DMS79 (cell line): ENCODE measurements at regions not wholly inside any gene's neighbourhood (a gene's known extent, or its start where the extent isn't known, plus 50 kb on each side); places are given as distances from the start of the nearest gene placed in this dataset.
"Not testable (repeated sequence)": the region's sequence is repeated elsewhere in the genome, so short reads cannot be mapped to it uniquely, and the experiment has no call there.

Experiments
- DNase-seq: peaks from one replicate; lab custom pipeline; 2025; lab: John Stamatoyannopoulos, UW

- no peak for DNase-seq
These were observed 545.7 kb downstream of the GATA3 start for GRCh38 chr10:8600192-8600591.

- no peak for DNase-seq
These were observed 548.3 kb downstream of the GATA3 start for GRCh38 chr10:8602821-8603220.

DNA sequence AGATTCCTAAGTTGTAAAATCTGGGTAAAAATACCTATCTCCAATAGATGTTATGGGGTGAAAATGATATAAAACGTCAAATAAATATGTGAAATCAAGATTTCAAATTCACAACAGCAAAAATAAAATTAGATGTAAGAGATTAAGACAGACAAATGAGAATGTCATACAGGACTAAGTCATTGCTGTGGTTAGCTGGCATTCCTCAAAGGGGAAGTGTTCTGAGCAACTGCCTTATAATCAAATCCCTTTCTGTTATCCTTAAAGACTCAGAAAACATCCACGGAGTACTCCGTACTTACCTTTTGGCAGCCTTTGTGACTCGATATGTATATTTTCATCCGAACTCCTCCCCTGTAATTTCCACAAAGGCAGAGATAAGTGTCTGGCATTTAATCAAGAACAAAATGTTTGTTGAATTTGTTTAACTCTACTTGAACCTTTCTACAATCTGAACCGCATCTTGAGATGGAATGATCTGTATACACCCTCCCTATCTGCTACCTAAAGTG, 559.6 kb downstream of the GATA3 start:
- DNase-seq = no peak

- no peak for DNase-seq
These were observed 560.6 kb downstream of the GATA3 start for GRCh38 chr10:8615118-8615517.

DNA sequence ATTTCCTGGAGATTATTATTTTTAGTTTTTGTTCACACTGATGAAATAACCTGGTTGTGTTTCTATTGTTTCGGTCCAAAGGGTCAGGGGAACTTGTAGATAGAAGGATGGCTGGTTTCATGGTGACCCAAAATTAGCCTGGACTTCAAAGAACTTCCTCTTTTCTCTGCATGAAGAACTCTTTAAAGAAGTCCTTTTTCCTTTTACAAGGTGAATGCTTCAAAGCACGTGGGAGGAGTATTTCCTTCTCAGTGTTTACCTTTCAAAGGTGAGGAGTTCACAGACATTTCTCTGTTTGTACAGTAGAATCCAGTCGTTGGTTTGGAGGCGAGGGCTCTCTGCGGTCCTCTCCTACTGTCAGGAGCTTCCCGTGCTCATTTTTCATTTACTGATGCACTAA, 561.7 kb downstream of the GATA3 start:
- no peak for DNase-seq

- DNase-seq = no peak
These were observed 563.3 kb downstream of the GATA3 start for GRCh38 chr10:8617792-8618191.

GRCh38 chr10:8618834-8619233, 564.3 kb downstream of the GATA3 start:
- no peak for DNase-seq

DNA sequence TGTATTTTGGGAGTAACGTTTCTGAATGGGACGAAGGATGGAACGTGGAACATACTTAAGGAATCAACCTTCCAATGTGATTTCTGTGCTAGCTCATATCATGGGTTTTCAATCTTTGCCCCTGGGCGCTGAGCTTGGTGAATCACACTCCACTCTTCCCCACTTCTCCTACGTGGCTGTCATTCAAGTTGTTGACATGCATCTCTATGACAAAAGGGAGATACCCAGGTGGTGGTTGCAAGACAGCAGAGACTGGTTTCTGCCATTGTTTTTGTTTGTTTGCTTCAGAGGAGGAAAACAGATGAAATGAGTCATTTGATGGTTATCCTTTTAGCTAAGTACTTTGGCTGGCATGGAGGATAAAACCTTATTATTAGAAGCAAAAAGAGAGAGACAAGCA, 573.9 kb downstream of the GATA3 start:
- DNase-seq = no peak

DNA sequence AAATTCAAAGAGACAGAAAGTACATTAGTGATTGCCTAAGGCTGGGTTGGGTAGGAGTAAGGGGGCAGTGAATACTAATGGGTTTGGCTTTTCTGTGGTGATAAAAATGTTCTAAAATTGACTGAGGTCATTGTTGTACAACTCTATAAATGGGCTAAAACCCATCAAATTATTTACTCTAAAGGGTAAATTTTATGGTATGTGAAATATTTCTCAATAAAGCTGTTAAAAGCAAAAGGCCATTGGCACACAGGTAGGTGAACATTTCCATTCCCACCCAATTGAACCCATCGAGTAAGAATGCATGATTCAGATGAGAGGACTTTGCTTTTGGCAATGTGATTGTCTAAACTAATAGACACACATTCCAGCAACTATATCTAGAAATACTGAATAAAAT, 579.4 kb downstream of the GATA3 start:
- no peak for DNase-seq

GRCh38 chr10:8636371-8636770, 581.9 kb downstream of the GATA3 start:
- no peak for DNase-seq

- no peak for DNase-seq
These were observed 583.2 kb downstream of the GATA3 start for GRCh38 chr10:8637640-8638039.

DNA sequence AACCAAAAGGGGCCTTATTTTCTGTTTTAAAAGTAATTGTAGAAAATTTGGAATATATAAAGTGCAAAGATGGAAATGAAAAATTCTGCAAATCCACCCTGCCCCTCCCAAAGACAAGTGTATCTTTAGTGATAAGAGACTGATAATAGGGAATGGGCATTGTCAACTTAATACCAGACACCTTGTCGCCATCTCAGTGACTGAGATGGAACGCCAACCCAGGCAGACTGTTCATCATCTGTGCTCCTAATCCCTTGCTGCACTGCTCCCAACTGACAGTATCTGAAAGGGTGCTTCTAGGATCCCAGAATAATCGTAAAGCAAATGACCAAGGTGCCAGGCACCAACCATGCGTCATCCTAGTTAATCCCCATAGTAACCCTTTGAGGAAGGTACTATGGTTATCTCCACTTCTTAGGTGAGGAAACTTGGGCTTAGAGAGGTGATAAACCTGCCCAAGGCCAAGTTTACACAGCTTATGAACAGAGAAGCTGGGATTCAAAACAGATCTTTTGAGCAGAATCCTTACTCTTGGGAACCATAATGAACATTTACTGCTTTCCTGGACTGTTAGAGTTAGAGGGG, 583.7 kb downstream of the GATA3 start:
- DNase-seq = no peak

DNA sequence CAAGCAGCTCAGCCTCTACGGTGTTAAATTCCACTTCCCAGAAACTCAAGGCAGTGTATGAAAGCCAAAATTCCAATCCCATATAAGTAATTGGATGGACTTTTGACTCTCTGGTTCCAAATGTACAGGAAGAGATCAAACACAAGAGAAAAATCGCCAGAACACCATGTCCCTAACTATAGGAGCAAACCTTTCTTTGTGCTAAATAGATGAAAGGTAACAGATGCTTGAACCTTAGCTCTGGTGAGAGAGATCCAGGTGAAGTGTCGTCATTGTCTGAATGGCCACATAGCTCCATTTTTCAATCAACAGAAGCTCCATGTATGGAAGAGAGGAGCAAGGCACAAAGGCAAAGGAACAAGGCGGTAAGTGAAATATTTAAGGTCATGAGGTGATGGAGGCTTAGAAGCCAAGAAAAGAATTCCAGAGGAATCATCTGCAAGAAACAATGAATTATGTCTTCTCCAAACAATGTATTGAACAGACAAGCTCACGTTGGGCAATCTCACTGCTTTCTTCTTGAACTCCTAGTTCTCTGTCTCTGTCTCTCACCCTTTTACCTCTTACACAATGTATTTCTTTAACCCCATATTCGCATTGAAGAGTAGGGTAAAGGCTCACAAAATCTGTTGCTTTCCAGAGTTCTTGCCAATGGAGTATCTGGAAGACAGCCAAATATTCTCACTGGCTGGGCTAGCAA, 585.1 kb downstream of the GATA3 start:
- no peak for DNase-seq

GRCh38 chr10:8640301-8640700, 585.8 kb downstream of the GATA3 start:
- DNase-seq = no peak

DNA sequence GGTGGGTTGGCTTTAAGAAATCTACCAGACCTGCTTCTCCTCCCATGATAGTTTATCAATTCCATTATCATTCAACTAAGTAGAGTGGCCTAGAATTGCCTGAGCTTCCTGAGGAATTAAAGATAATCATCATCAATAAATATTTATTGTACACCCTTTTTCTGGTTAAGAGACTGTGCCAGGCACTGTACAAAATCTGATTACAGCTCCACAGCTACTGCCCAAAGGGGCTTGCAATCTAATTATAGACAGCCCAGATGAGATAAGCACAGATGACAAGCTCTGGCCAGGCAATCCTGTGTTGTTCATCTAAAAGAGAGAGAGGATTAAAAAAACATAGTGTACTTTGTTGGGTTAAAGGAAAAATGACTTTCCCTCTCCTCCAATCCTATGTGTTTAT, 586.4 kb downstream of the GATA3 start:
- no peak for DNase-seq

DNA sequence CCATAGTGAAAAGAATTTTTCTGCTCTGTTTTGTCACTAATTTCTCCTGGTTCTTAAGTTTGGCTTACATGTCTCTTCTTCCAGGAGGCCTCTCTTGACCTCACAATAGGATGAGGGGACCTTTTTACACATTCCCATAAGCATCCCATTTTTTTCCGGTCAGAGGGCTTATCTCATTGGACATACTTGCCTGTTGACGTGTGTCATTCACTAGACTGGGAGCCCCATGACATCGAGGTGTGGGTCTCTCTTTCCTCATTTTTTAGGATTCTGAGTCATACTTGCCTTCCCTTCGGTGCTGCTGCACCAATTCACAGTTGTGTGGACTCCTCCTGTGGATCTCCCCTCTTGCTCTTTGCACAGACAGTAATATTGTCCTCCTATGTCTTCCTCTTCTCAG, 601.8 kb downstream of the GATA3 start:
- DNase-seq = no peak

- no peak for DNase-seq
These were observed 605.5 kb downstream of the GATA3 start for GRCh38 chr10:8659982-8660381.

DNA sequence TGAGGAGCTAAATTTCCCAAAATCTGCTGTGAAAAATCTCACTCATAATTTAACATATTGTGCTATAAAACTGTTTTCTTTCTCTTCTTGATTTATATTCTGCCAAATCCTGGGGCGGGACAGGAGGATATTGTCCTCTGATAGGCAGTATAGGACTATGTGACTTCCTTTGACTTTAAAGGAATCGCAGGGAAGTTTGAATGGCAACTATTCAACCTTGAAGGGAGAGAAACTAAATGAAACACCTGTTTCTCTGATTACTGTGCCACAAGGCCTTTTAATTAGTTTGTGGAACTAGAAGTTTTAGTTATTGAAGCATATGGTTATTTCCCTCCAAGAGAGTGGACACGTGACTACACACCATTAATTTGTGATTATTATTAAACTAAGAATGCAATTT, 607.4 kb downstream of the GATA3 start:
- no peak for DNase-seq

DNA sequence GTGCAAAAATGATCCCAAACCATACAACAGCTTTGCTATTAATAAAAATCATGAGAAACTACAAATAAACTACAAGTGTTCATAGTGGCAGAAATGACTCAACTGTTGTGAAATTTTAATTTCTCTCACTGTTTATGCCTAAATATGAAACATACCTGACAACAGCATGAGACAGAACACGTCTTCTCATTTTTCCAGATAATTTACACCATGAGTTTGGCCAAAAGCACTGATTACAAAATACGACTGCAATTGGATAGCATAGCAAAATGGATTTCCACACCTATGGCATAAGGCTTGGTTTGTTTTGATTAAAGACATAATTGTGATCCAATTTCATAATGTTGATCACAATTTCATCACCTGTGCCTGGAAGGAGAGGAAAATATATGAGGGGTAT, 608.6 kb downstream of the GATA3 start:
- no peak for DNase-seq

DNA sequence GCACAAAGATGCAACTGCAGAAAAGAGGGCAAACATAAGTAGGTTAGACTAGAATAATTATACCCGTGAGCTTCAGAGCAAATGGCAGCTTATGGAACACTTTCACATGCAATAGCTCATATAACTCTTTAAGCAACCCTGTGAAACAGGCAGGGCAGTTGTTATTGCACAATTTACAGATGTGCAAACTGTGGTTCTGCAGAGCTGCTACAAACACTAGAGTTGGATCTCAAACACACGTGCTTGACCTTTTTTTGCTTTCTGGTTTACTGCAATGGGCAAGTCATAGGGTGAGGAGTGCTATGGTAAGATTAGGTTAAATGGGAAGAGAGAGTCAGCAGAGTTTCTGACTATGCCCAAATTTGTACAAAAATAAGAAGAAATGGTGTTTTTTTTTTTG, 610.8 kb downstream of the GATA3 start:
- DNase-seq = no peak

DNA sequence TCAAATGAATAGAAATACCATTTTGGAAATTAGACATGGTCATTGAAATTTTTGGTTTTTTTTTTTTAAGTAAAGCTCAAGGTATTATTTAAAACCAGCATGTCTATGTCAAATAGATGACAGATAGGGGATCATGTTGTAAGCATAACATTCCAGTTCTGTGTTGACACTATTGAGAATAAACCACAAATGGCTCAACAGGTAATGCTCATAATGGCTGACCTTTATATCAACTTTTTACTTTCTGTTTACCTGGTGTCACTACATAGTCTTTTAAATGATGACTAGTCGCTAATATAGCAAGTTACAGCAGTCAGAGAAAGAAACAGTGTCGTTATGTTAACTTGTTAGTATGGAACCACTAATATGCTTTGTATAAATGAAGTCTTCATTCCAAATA, 616.0 kb downstream of the GATA3 start:
- DNase-seq = no peak

DNA sequence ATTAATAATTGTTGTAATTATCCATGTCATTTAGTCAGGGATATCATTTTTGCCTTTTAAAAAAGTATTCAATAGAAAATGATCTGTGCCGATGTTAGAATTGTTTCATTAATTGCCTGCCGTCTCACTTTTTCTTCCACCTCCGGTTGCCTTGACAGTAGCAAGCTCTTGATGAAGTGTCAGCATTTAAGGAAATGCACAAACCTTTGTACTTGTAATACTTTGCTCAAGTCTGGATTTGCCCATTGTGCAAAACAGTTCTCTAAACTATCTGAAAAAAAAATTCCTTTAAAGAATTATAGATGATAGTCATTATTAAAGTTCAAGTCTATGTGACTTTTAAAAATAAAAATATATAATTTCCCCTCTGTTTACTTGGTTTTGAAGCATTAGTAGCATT, 619.7 kb downstream of the GATA3 start:
- no peak for DNase-seq

GRCh38 chr10:8677642-8678041, 623.2 kb downstream of the GATA3 start:
- DNase-seq = no peak

- not testable (repeated sequence) for DNase-seq
These were observed 630.4 kb downstream of the GATA3 start for GRCh38 chr10:8684916-8685315.
